Spleen (tissue), 7 donors: ENCODE measurements at regions not wholly inside any gene's neighbourhood (a gene's known extent, or its start where the extent isn't known, plus 50 kb on each side); places are given as distances from the start of the nearest gene placed in this dataset.

Experiments
- POLR2A ChIP-seq, 3 donors: fragments of 450-650 bp; IDR thresholded peaks; one replicate each; pipeline ENCODE4 v1.5.1; 2017; ENCODE audit warnings: antibody characterized with exemption in 3 of 3, mild to moderate bottlenecking in 1 of 3
- POLR2AphosphoS5 ChIP-seq, 3 donors: sonication (generic); formaldehyde crosslinking; IDR thresholded peaks; one replicate each; pipeline ENCODE4 v1.5.1; 2017; ENCODE audit warnings: antibody characterized with exemption in 3 of 3
- TF ChIP-seq, protein P1 (sequence below), 11 experiments: fragments of 200-600 bp in 7 of 11; fragments of 450-650 bp in 4 of 11; sonication (generic) in 4 of 11; IDR thresholded peaks in 8 of 11; conservative IDR thresholded peaks in 3 of 11; 1 replicate in 7 of 11; 2 replicates in 4 of 11; pipeline versions ENCODE4 v1.4.0 to v1.8.0; 2016 to 2021; ENCODE audit warnings: antibody characterized with exemption in 11 of 11, inconsistent platforms in 4 of 11, mild to moderate bottlenecking in 1 of 11
- donor health status: DM: no; HTN: no; CAD: no; lungs with moderate emphysema.
- donor health status: DM: no; HTN: no; CAD: no.
- donor health status: DM: no; HTN: no; CAD: no.

DNA sequence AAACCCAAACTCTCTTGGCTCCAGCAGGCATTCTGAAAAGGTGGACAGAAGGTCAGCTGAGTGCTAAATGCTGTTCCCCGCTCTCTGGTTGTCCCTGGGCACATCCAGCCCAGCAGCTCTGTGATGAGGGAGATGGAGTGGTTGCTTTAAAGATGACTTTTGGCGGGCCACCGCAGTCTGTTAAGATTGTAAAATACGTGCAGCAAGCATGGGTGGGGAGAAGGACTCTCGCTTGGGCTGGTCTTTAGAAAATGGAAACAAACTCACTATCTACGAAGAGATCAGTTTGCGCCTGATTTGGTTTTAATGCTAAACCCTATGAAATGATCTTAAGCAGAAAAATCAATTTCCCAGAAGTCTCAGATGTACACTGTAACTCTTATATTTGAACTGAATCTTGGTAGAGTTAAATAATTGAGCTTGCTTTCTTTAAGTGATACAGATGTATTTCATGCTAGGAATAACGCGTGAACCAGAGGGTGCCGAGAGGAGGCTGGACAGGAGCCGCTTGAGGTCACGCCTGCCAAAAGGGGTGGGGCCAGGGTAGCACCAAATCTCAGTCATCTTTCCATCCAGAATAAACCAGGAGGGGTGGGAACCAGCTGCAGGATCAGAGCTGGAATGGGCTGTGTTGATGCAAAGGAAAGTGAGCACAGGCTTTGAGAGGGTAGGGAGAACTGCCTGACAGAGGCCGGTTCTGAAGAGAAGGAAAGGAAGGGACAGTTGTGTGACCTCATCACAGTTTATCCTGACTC lies 170.2 kb upstream of the MKI67 start:
- TF ChIP-seq, protein P1, sequence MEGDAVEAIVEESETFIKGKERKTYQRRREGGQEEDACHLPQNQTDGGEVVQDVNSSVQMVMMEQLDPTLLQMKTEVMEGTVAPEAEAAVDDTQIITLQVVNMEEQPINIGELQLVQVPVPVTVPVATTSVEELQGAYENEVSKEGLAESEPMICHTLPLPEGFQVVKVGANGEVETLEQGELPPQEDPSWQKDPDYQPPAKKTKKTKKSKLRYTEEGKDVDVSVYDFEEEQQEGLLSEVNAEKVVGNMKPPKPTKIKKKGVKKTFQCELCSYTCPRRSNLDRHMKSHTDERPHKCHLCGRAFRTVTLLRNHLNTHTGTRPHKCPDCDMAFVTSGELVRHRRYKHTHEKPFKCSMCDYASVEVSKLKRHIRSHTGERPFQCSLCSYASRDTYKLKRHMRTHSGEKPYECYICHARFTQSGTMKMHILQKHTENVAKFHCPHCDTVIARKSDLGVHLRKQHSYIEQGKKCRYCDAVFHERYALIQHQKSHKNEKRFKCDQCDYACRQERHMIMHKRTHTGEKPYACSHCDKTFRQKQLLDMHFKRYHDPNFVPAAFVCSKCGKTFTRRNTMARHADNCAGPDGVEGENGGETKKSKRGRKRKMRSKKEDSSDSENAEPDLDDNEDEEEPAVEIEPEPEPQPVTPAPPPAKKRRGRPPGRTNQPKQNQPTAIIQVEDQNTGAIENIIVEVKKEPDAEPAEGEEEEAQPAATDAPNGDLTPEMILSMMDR (IDR thresholded peaks at IDR 0.05 in 8 of 11, conservative IDR thresholded peaks at IDR 0.05 in 3 of 11), result no peak
- TF ChIP-seq POLR2A (IDR thresholded peaks at IDR 0.05) (no peak), POLR2AphosphoS5 (IDR thresholded peaks at IDR 0.05) (no peak)
